Heart left ventricle (tissue), 16 donors: ENCODE measurements at regions not wholly inside any gene's neighbourhood (a gene's known extent, or its start where the extent isn't known, plus 50 kb on each side); places are given as distances from the start of the nearest gene placed in this dataset.

Experiments used
- ATAC-seq, 4 donors: fragments of 200-7000 bp; cut with Tn5 transposase; one replicate each; pipeline ENCODE4 v1.9.1; 2020 to 2022; ENCODE audit warnings: moderate library complexity in 4 of 4, mild to moderate bottlenecking in 3 of 4, moderate number of reproducible peaks in 1 of 4
- DNase-seq, 5 donors: peaks; one replicate each; pipeline ENCODE4 v3.0.0-alpha.2; 2020
- H3K27ac ChIP-seq, 12 donors: fragments of 200-600 bp; sonication (generic) in 4 of 12; one replicate each; pipeline versions ENCODE4 v1.5.0 to v1.8.0; 2016 to 2022; ENCODE audit warnings: mild to moderate bottlenecking in 2 of 12
- H3K27me3 ChIP-seq, 9 donors: fragments of 200-600 bp; sonication (generic) in 2 of 9; one replicate each; pipeline versions ENCODE4 v1.5.1 to v1.8.0; 2016 to 2022; ENCODE audit warnings: mild to moderate bottlenecking in 3 of 9
- H3K36me3 ChIP-seq, 9 donors: fragments of 200-600 bp; sonication (generic) in 2 of 9; one replicate each; pipeline versions ENCODE4 v1.5.0 to v1.8.0; 2018 to 2022; ENCODE audit warnings: mild to moderate bottlenecking in 2 of 9
- H3K4me1 ChIP-seq, 12 donors: fragments of 200-600 bp; sonication (generic) in 4 of 12; one replicate each; pipeline versions ENCODE4 v1.5.0 to v1.8.0; 2016 to 2022; ENCODE audit warnings: mild to moderate bottlenecking in 3 of 12
- H3K4me3 ChIP-seq, 12 donors: fragments of 200-600 bp; sonication (generic) in 4 of 12; one replicate each; pipeline versions ENCODE4 v1.5.0 to v1.8.0; 2017 to 2022; ENCODE audit warnings: mild to moderate bottlenecking in 9 of 12, moderate library complexity in 4 of 12
- H3K9me3 ChIP-seq, 12 donors: fragments of 200-600 bp; sonication (generic) in 4 of 12; one replicate each; pipeline versions ENCODE4 v1.5.0 to v1.8.0; 2016 to 2022; ENCODE audit warnings: mild to moderate bottlenecking in 1 of 12
- CTCF ChIP-seq, 12 donors: fragments of 200-600 bp; sonication (generic) in 4 of 12; IDR thresholded peaks; one replicate each; pipeline versions ENCODE4 v1.5.0 to v1.8.0; 2018 to 2022; ENCODE audit warnings: antibody characterized with exemption in 12 of 12, mild to moderate bottlenecking in 5 of 12
- POLR2A ChIP-seq, 2 donors: fragments of 450-650 bp; IDR thresholded peaks; one replicate each; pipeline ENCODE4 v1.6.1; 2017; ENCODE audit warnings: antibody characterized with exemption in 2 of 2, mild to moderate bottlenecking in 2 of 2, moderate library complexity in 2 of 2
- WGBS, 4 donors: extraction: QIAGEN DNeasy Blood & Tissue Kit in 2 of 4; methylation state at CpG; one replicate each; pipeline versions ENCODE4 v1.1.5 to v1.1.7; 2013 to 2018; 5-methylcytosine and 5-hydroxymethylcytosine counted together
- intact Hi-C, 10 donors: fragments of 100-400 bp; cut with DNase I; formaldehyde crosslinking; loops; one replicate each; pipeline versions ENCODE4 v1.11.1 to v1.14.2; 2022
- donor health status: ischemic (EF 13 %, LVEDD 7.1; RV severe dilation, severe dysfunction).
- donor health status: healthy with polysubstance abuse.
- donor health status: DM: no; HTN: yes; CAD: no.
- donor health status: DM: no; HTN: no; CAD: no.
- donor health status: ischemic (EF 25% LVEDD 6.9; RV normal size, moderate dysfunction).
- donor health status: ischemic (EF 25% LVEDD 5.7; RV mildly dilated, moderate dysfunction).
- donor health status: healthy.
- donor health status: DM: yes; HTN: yes; CAD: no.
- donor health status: ischemic (EF 35%, LVEDD 5.7; RV mildly dilated, moderate dysfunction).
- donor health status: nonischemic (EF 11% LVEDD 7.7; RV severe dilation, severe dysfunction).
- donor health status: DM: yes; HTN: yes; CAD: no.
- donor health status: PGD.
- donor health status: ischemic (EF 29% LVEDD 5.4; RV normal size, mild dysfunction).
- donor health status: nonischemic (EF 23%, LVEDD 6.1; RV moderate dilation, normal function).

- TF ChIP-seq CTCF (IDR thresholded peaks at IDR 0.05) (no peak), POLR2A (IDR thresholded peaks at IDR 0.05) (no peak)
- H3K4me3 ChIP-seq: no peak overlapping the region
- DNase-seq (no peak), ATAC-seq (no peak)
- H3K27ac ChIP-seq: no peak overlapping the region
- H3K9me3 ChIP-seq: peaks cover 0 to 4% (median 0%) of the 10 kb centered on the region in 12 donors
- no peaks in the 10 kb centered on the region for H3K27me3 ChIP-seq
- 47 to 60% (median 56%) methylated on average over 3 of the region's 3 CpGs for WGBS, 4 donors
- H3K36me3 ChIP-seq: no peaks in the 10 kb centered on the region
- intact Hi-C loops: no loop called here
- peaks cover 0 to 15% (median 2%) of the 10 kb centered on the region in 12 donors for H3K4me1 ChIP-seq
Observed at GRCh38 chr3:22977650-22978289, 225.4 kb upstream of the UBE2E2 start.

- Histone ChIP-seq H3K9me3 (peaks cover 0 to 4% (median 0%) of the 10 kb centered on the region in 12 donors), H3K4me3 (no peak overlapping the region), H3K27me3 (no peaks in the 10 kb centered on the region), H3K4me1 (peaks cover 0 to 15% (median 2%) of the 10 kb centered on the region in 12 donors), H3K27ac (no peak overlapping the region), H3K36me3 (no peaks in the 10 kb centered on the region)
- DNase-seq: no peak
- intact Hi-C loops: no loop called here
- ATAC-seq: no peak
- WGBS, 4 donors: 96 to 97% (median 97%) methylated on average over 4 of the region's 4 CpGs
- no peak for TF ChIP-seq CTCF (IDR thresholded peaks at IDR 0.05)
- TF ChIP-seq POLR2A (IDR thresholded peaks at IDR 0.05): no peak
Observed at GRCh38 chr3:22979581-22979980, 223.5 kb upstream of the UBE2E2 start.

- Histone ChIP-seq H3K4me3 (no peak overlapping the region), H3K27ac (no peak overlapping the region), H3K36me3 (no peaks in the 10 kb centered on the region), H3K4me1 (peaks cover 0 to 15% (median 2%) of the 10 kb centered on the region in 12 donors), H3K27me3 (no peaks in the 10 kb centered on the region), H3K9me3 (peaks cover 0 to 4% (median under 1%) of the 10 kb centered on the region in 12 donors)
- intact Hi-C loops: no loop called here
- TF ChIP-seq CTCF (IDR thresholded peaks at IDR 0.05): no peak
- TF ChIP-seq POLR2A (IDR thresholded peaks at IDR 0.05): no peak
- ATAC-seq (peak in 2 of 4 donors; percentile 54 to 65), DNase-seq (no peak)
- WGBS, 4 donors: 55 to 60% (median 58%) methylated on average over 7 of the region's 7 CpGs
Observed at GRCh38 chr3:22980346-22980745, 222.8 kb upstream of the UBE2E2 start.

- H3K36me3 ChIP-seq: no peaks in the 10 kb centered on the region
- H3K4me1 ChIP-seq: peaks cover 0 to 15% (median 2%) of the 10 kb centered on the region in 12 donors
- ATAC-seq: no peak
- DNase-seq: no peak
- 90 to 96% (median 95%) methylated on average over 3 of the region's 3 CpGs for WGBS, 4 donors
- H3K27me3 ChIP-seq: no peaks in the 10 kb centered on the region
- peaks cover 0 to 12% (median 5%) of the 10 kb centered on the region in 12 donors for H3K9me3 ChIP-seq
- H3K27ac ChIP-seq: no peak overlapping the region
- intact Hi-C loops: no loop called here
- no peak overlapping the region for H3K4me3 ChIP-seq
- no peak for TF ChIP-seq POLR2A (IDR thresholded peaks at IDR 0.05)
- TF ChIP-seq CTCF (IDR thresholded peaks at IDR 0.05): no peak
Observed at GRCh38 chr3:22981166-22981565, 222.0 kb upstream of the UBE2E2 start.
